Activated naive CD8-positive, alpha-beta T cell treated with anti-CD3 and anti-CD28 coated beads for 36 hours (primary cell): ENCODE measurements at regions not wholly inside any gene's neighbourhood (a gene's known extent, or its start where the extent isn't known, plus 50 kb on each side); places are given as distances from the start of the nearest gene placed in this dataset.
"Not testable (repeated sequence)": the region's sequence is repeated elsewhere in the genome, so short reads cannot be mapped to it uniquely, and the experiment has no call there.

ENCODE experiments used
- DNase-seq: peaks from one replicate; pipeline ENCODE4 v3.0.0; 2021
- H3K27ac Mint-ChIP-seq: one replicate; pipeline ENCODE4 v1.8.0; 2022; ENCODE audit warnings: mild to moderate bottlenecking, moderate library complexity, mixed read lengths
- H3K27me3 Mint-ChIP-seq: one replicate; pipeline ENCODE4 v1.8.0; 2022; ENCODE audit warnings: mild to moderate bottlenecking, mixed read lengths
- H3K36me3 Mint-ChIP-seq: one replicate; pipeline ENCODE4 v1.8.0; 2021; ENCODE audit warnings: mild to moderate bottlenecking, mixed read lengths
- H3K4me1 Mint-ChIP-seq: one replicate; pipeline ENCODE4 v1.8.0; 2021; ENCODE audit warnings: mixed read lengths
- H3K4me3 Mint-ChIP-seq: one replicate; pipeline ENCODE4 v1.8.0; 2022; ENCODE audit warnings: mild to moderate bottlenecking, moderate library complexity, mixed read lengths
- H3K9me3 Mint-ChIP-seq: one replicate; pipeline ENCODE4 v1.8.0; 2022; ENCODE audit warnings: mixed read lengths

DNA sequence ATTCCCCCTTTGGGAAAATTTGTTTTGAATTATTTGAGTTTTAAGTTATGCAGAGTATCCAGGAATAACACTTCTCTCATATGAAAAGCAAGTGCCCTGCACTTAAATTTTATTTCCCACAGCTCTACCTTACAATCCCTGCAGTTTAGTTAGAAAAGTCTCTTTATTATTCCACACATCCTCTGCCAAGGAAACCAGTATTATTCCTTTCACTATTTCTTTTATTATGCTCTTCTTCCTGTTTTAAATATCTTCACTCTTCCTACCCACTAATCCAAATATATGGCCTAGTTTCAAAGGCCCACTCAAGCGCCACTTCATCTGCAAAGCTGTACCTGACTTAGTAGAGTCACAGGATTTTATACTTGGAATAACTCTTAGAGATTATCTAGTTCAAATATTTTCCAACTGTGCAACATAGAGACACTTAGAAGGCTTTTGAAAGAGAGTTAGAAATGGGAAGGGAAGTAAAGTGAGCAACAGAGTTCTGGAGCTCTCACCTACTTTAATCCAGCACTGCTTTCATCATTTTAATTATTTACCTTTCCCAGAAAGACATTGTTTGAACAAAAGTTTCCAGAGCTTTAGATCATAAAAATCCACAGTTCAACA is 97.2 kb upstream of the LYPLAL1 start:
- H3K9me3 Mint-ChIP-seq: peaks cover 6% of the 10 kb centered on the region
- H3K4me1 Mint-ChIP-seq: no peaks in the 10 kb centered on the region
- no peak for DNase-seq
- H3K27ac Mint-ChIP-seq: no peak overlapping the region
- no peak overlapping the region for H3K4me3 Mint-ChIP-seq
- H3K27me3 Mint-ChIP-seq: no peaks in the 10 kb centered on the region
- H3K36me3 Mint-ChIP-seq: no peaks in the 10 kb centered on the region

DNA sequence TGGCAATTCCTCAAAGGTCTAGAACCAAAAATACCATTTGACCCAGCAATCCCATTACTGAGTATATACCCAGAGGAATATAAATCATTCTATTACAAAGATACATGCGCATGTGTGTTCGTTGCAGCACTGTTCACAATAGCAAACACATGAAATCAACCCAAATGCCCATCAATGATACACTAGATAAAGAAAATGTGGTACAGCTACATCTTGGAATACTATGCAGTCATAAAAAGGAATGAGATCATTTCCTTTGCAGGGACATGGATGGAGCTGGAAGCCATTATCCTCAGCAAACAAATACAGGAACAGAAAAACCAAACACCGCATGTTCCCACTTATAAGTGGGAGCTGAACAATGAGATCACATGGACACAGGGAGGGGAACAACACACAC is 95.9 kb upstream of the LYPLAL1 start:
- not testable (repeated sequence) for H3K27me3 Mint-ChIP-seq, H3K9me3 Mint-ChIP-seq

DNA sequence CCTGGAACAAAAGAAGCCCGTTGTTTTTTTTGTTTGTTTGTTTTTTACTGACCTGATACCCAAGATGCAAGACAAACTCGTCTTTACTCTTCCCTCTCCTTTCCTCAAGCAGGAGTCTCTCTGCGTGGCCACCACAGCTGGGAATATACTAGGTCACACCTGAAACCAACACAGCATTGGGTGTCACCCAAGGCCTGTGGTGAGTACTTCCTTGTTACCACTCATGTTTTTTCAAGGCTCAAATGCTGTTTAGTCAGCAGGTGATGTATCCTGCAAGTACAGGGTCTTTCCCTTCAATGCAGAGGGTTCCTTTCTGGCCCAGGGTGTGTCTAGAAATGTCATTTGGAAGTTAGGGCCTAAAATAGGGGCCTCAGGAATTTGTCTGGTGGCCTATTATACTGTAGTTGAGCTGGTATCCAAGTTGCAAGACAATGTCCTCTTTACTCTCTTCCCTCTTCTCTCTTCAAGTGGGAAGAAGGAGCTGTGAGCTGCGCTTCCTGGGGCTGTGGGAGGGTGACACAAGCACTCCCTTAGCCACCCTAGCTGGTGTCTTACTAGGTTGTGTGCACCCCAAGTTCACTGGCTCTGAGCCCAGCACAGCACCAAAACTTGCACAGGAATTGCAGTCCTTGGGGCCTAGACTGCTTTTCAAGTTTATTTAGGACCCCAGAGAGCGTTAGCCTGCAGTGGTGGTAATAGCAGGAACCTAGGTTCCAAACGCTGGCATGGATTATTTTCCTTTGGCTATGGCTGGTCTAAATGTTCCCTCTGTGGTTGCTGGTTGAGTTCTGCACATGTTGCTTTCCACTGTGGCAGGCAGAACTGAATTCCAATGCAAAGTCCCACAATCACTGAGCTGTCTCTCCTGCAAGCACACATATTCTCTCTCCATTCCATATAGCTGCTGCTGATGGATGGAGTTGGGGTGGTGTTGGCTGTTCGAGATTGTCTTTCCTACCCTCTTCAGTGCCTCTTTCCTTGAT is 91.4 kb upstream of the LYPLAL1 start:
- Mint-ChIP-seq H3K4me3 (no peak overlapping the region), H3K9me3 (no peaks in the 10 kb centered on the region), H3K36me3 (no peaks in the 10 kb centered on the region), H3K27me3 (peaks cover 6% of the 10 kb centered on the region), H3K27ac (no peak overlapping the region), H3K4me1 (no peaks in the 10 kb centered on the region)
- DNase-seq: no peak

More for the DNA sequence above, 95.9 kb upstream of the LYPLAL1 start:
- H3K36me3 Mint-ChIP-seq, H3K4me3 Mint-ChIP-seq, H3K27ac Mint-ChIP-seq, H3K4me1 Mint-ChIP-seq, DNase-seq: not testable (repeated sequence)

DNA sequence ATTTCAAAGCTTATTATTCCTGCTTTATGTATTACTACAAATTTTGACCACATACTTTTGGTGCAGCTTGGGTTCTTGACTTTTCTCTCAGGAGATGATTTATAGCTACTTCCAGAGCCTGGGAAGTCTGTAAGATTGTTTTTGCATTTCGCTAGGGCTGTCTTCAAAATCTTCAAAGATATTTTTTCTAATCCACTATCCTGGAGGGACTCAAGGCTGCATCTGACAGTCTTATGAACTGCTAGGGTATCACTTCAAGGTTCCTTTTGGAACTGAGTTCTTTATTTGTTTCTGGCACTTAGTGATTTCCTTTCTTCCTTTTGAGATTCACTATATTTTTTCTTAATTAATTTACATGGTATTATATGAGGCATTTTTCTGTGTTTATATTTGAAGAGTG is 90.0 kb upstream of the LYPLAL1 start:
- Mint-ChIP-seq H3K4me3 (no peak overlapping the region), H3K9me3 (no peaks in the 10 kb centered on the region), H3K4me1 (no peaks in the 10 kb centered on the region), H3K27ac (no peak overlapping the region), H3K27me3 (peaks cover 6% of the 10 kb centered on the region), H3K36me3 (no peaks in the 10 kb centered on the region)
- DNase-seq: no peak

DNA sequence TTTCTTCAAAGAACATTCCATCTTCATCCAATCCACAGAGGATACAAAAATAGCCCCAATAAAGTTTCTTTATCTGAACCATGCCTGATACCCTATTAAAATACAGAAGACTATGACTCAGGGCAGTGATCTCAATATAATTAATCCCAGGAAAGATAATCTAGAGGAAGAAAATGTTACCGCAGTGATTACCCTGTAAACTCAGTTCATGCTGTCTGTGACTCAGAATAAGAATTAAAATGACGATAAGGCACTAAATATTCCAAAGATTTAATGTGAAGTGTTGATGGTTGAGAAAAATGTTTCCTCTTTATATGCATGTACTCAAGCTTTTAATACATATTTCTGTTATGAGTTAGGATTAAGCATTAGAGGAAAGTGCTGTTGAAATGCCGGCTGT is 88.6 kb upstream of the LYPLAL1 start:
- H3K27me3 Mint-ChIP-seq: peaks cover 9% of the 10 kb centered on the region
- no peaks in the 10 kb centered on the region for H3K4me1 Mint-ChIP-seq
- no peak overlapping the region for H3K4me3 Mint-ChIP-seq
- no peak overlapping the region for H3K27ac Mint-ChIP-seq
- no peak for DNase-seq
- H3K36me3 Mint-ChIP-seq: no peaks in the 10 kb centered on the region
- H3K9me3 Mint-ChIP-seq: no peaks in the 10 kb centered on the region

DNA sequence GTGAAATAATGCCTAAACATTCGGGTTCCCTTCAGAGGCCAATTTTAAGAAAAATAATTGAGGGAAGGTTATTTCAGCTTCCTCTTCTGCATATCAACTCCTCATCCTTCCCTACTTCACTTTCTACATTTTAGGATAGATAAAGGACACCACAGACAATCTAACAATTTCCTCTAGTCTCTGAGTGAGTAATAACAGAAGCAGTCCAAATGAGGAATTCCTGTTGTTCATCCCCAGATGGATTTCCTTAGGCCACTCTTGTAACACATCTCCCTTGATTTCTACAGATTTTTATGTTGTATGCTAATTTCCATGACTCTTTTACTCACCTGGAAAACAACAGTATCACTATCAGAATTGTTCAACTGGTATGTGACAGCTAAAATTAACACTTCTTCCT is 87.7 kb upstream of the LYPLAL1 start:
- no peak for DNase-seq
- Mint-ChIP-seq H3K27me3 (peaks cover 9% of the 10 kb centered on the region), H3K4me3 (no peak overlapping the region), H3K9me3 (no peaks in the 10 kb centered on the region), H3K27ac (no peak overlapping the region), H3K4me1 (no peaks in the 10 kb centered on the region), H3K36me3 (no peaks in the 10 kb centered on the region)

DNA sequence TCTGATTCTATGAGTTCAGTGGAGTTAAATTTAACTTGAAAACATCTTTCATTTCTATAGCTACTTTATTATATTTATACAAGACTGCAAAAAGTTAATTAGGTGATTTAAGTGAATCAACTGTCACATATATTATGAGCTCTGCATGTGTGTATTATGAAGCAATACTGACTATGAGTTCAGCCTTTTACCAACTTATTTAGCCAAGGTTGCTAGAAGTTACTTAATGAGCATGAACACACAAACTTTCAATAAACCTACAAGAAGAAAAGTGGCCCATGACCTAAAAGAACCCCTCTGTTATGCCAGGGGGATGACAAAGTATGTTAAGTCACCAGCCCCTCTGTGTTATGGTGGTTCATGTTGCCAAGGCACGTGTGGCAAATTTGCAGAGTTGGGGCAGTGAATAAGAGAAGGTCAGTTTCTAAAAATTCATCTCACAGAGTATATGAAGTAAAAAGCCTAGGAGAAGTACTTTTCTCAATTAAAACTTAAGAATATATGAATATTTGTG is 86.7 kb upstream of the LYPLAL1 start:
- peaks cover 3% of the 10 kb centered on the region for H3K9me3 Mint-ChIP-seq
- H3K27ac Mint-ChIP-seq: no peak overlapping the region
- H3K4me3 Mint-ChIP-seq: no peak overlapping the region
- no peak for DNase-seq
- peaks cover 9% of the 10 kb centered on the region for H3K27me3 Mint-ChIP-seq
- H3K36me3 Mint-ChIP-seq: no peaks in the 10 kb centered on the region
- H3K4me1 Mint-ChIP-seq: no peaks in the 10 kb centered on the region

DNA sequence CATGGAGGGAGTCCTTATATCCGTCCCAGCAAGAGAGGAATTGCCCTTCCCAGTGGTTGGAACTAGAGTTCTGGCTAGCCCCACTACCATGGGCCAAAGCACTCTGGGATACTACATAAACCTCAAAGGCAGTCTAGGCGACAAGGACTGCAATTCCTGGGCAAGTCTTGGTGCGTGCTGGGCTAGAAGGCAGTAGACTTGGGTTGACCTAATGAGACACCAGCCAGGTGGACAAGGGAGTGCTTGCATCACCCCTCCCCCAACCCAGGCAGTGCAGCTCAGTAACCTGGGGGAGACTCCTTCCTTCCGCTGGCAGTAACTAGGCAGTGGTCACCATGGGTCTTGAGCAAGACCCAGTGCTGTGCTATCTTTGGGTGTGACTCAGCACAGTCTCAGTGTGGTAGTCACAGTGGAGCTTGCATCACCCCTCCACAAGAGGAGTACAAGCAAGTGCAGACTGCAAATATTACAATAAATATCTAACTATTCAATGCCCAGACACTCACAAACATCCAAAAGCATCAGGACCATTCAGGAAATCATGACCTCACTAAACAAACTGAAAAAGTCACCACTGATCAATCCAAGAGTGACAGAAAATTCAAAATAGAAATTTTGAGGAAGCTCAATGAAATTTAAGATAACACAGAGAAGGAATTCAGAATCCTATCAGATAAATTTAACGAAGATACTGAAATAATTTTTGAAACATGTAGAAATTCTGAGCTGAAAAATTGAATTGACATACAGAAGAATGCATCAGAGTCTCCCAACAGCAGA is 84.7 kb upstream of the LYPLAL1 start:
- no peak for DNase-seq
- Mint-ChIP-seq H3K27ac (no peak overlapping the region), H3K27me3 (peaks cover 9% of the 10 kb centered on the region), H3K4me1 (no peaks in the 10 kb centered on the region), H3K36me3 (no peaks in the 10 kb centered on the region), H3K9me3 (peaks cover 7% of the 10 kb centered on the region), H3K4me3 (no peak overlapping the region)

DNA sequence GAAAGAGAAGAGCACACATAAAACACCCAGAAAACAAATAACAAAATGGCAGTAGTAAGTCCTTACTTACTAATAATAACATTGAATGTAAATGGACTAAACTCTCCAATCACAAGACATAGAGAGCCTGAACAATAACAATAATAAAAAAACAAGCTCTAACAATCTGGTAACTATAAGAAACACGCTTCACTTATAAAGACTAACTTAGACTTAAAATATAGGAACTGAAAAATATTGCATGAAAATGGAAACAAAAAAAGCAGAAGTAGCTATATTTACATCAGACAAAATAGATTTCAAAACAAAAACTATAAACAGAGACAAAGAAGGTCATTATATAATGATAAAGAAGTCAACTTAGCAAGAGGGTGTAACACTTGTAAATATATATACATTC is 83.1 kb upstream of the LYPLAL1 start:
- Mint-ChIP-seq H3K36me3 (no peaks in the 10 kb centered on the region), H3K27me3 (peaks cover 9% of the 10 kb centered on the region), H3K27ac (no peak overlapping the region)

DNA sequence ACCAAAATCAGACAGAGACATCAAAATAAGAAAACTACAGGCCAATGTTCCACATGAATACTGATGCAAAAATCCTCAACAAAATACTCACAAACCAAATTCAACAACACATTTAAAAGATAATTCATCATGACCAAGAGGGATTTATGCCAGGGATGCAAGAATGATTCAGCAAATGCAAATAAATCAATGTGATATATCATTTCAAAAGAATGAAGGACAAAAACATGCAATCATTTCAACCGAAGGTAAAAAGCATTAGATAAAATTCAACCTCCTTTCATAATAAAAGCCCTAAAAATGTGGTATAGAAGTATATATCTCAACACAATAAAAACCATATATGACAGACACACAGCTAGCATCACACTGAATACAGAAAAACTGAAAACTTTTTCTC is 81.5 kb upstream of the LYPLAL1 start:
- Mint-ChIP-seq H3K36me3 (no peaks in the 10 kb centered on the region), H3K4me1 (no peaks in the 10 kb centered on the region), H3K9me3 (peaks cover 7% of the 10 kb centered on the region), H3K27ac (no peak overlapping the region), H3K27me3 (peaks cover 3% of the 10 kb centered on the region), H3K4me3 (no peak overlapping the region)
- no peak for DNase-seq

More for the DNA sequence above, 83.1 kb upstream of the LYPLAL1 start:
- no peak for DNase-seq
- H3K4me3 Mint-ChIP-seq: no peak overlapping the region
- peaks cover 7% of the 10 kb centered on the region for H3K9me3 Mint-ChIP-seq
- no peaks in the 10 kb centered on the region for H3K4me1 Mint-ChIP-seq

DNA sequence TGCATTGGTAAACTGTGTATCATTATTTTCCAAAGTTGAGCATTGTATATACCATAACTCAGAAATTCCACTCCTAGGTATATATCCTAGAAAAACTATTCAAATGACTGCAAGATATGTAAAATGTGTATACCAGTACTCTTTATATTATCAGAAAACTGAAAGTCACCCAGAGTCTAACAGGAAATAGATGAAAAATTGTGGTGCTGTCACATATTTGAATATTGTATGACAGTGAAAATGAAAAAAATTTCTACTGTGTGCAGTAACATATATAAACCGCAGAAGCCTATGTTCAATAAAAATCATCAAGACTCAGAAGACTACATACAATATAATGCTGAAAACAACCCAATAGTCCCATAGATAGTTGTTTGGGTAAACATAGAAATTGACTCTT is 74.4 kb upstream of the LYPLAL1 start:
- H3K9me3 Mint-ChIP-seq: no peaks in the 10 kb centered on the region
- H3K4me1 Mint-ChIP-seq: no peaks in the 10 kb centered on the region
- no peak for DNase-seq
- H3K4me3 Mint-ChIP-seq: no peak overlapping the region
- no peaks in the 10 kb centered on the region for H3K36me3 Mint-ChIP-seq
- no peak overlapping the region for H3K27ac Mint-ChIP-seq
- H3K27me3 Mint-ChIP-seq: peaks cover 6% of the 10 kb centered on the region

DNA sequence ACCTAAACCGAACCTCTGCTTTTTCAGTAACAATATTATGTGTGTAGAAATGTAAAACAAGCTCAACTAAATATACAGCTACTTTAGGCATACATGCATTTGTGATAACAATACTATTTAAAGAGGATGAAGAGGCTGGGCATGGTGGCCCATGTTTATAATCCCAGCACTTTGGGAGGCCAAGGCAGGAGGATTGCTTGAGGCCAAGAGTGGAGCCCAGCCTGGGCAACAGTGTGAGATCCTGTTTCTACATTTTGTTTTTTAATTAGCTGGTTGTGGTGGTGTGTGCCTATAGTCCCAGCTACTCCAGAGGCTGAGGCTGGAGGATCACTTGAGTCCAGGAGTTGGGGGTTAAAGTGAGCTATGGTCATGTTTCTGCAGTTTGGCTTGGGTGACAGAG is 73.6 kb upstream of the LYPLAL1 start:
- H3K9me3 Mint-ChIP-seq: no peaks in the 10 kb centered on the region
- peaks cover 6% of the 10 kb centered on the region for H3K27me3 Mint-ChIP-seq
- H3K4me3 Mint-ChIP-seq: no peak overlapping the region
- no peak for DNase-seq
- H3K27ac Mint-ChIP-seq: no peak overlapping the region
- H3K4me1 Mint-ChIP-seq: no peaks in the 10 kb centered on the region
- H3K36me3 Mint-ChIP-seq: no peaks in the 10 kb centered on the region

DNA sequence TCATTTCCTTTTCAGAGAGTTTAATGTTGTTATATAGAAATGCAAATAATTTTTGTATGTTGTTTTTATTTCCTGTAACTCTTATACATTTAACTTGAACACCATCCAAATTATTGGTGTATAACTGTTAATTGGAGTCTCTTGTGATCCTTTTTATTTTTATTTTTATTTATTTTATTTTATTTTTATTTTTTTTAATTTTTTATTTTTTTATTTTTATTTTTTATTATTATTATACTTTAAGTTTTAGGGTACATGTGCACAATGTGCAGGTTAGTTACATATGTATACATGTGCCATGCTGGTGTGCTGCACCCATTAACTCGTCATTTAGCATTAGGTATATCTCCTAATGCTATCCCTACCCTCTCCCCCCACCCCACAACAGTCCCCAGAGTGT is 71.2 kb upstream of the LYPLAL1 start:
- not testable (repeated sequence) for H3K27me3 Mint-ChIP-seq, H3K4me3 Mint-ChIP-seq, H3K36me3 Mint-ChIP-seq, H3K27ac Mint-ChIP-seq, DNase-seq, H3K4me1 Mint-ChIP-seq, H3K9me3 Mint-ChIP-seq

DNA sequence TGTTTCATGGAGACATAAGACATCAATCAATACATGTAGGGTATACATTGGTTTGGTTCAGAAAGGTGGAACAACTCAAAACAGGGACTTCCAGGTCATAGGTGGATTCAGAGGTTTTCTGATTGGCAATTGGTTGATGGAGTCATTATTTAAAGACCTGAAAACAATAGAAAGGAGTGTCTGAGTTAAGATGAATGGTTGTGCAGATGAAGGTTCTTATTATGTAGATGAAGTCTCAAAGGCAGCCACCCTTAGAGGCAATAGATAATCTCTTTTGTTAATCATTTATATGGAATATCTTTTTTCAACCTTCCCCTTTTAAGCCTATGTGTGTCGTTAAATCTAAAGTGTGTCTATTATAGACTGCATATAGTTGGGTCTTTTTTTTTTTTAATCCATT is 67.8 kb upstream of the LYPLAL1 start:
- Mint-ChIP-seq H3K27me3 (peaks cover 4% of the 10 kb centered on the region), H3K27ac (no peak overlapping the region), H3K36me3 (no peaks in the 10 kb centered on the region), H3K4me3 (no peak overlapping the region), H3K9me3 (peaks cover 5% of the 10 kb centered on the region), H3K4me1 (no peaks in the 10 kb centered on the region)
- no peak for DNase-seq

DNA sequence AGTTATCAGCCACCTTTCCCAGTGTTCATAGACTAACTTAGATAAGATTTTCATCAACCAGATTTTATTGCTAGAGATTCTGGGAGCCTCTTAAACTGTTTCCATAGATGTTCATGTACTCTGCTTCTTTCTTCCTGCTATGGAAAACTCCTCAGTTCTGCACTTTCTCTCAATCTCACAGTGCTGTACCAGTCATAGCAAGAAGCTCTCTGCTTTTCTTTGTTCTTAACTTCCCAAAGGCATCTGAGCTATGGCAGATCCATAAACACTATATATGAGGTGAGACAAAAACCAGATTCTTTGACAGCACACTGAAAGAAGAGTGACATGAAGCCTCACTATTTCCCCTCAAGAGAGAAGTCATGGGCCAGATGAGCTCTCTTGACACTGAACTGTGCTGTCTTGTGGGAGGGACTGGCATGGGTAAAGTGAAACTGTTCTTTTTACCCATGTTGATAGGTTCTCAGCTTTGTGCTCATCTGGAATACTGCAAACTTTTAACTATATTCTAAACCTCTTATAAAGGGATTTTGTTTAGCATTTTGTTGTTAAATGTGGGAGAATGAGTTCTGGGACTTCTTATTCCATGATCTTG is 64.2 kb upstream of the LYPLAL1 start:
- H3K4me1 Mint-ChIP-seq: no peaks in the 10 kb centered on the region
- H3K9me3 Mint-ChIP-seq: peaks cover 17% of the 10 kb centered on the region
- H3K4me3 Mint-ChIP-seq: no peak overlapping the region
- peaks cover 4% of the 10 kb centered on the region for H3K27me3 Mint-ChIP-seq
- peaks cover 2% of the 10 kb centered on the region for H3K36me3 Mint-ChIP-seq
- H3K27ac Mint-ChIP-seq: no peak overlapping the region
- DNase-seq: no peak
